Heart right ventricle (tissue), 16 donors: ENCODE measurements at regions not wholly inside any gene's neighbourhood (a gene's known extent, or its start where the extent isn't known, plus 50 kb on each side); places are given as distances from the start of the nearest gene placed in this dataset.
"Not testable (repeated sequence)": the region's sequence is repeated elsewhere in the genome, so short reads cannot be mapped to it uniquely, and the experiment has no call there.

Experiments used
- ATAC-seq, 8 donors: fragments of 200-7000 bp; cut with Tn5 transposase; one replicate each; pipeline ENCODE4 v1.9.1; 2020; ENCODE audit warnings: mild to moderate bottlenecking in 8 of 8, moderate library complexity in 8 of 8, moderate number of reproducible peaks in 1 of 8
- DNase-seq, 2 donors: peaks; one replicate each; pipeline ENCODE4 v3.0.0-alpha.2; 2020
- H3K27ac ChIP-seq, 10 donors: fragments of 200-600 bp; sonication (generic) in 2 of 10; one replicate each; pipeline versions ENCODE4 v1.5.0 to v1.8.0; 2020 to 2022; ENCODE audit warnings: mild to moderate bottlenecking in 3 of 10
- H3K27me3 ChIP-seq, 7 donors: fragments of 200-600 bp; one replicate each; pipeline ENCODE4 v1.8.0; 2021 to 2022; ENCODE audit warnings: mild to moderate bottlenecking in 2 of 7
- H3K36me3 ChIP-seq, 9 donors: fragments of 200-600 bp; sonication (generic) in 1 of 9; one replicate each; pipeline versions ENCODE4 v1.5.0 to v1.8.0; 2020 to 2022; ENCODE audit warnings: mild to moderate bottlenecking in 2 of 9
- H3K4me1 ChIP-seq, 9 donors: fragments of 200-600 bp; sonication (generic) in 1 of 9; one replicate each; pipeline versions ENCODE4 v1.5.0 to v1.8.0; 2020 to 2022; ENCODE audit warnings: mild to moderate bottlenecking in 4 of 9
- H3K4me3 ChIP-seq, 10 donors: fragments of 200-600 bp; sonication (generic) in 2 of 10; one replicate each; pipeline versions ENCODE4 v1.5.0 to v1.8.0; 2020 to 2022; ENCODE audit warnings: mild to moderate bottlenecking in 7 of 10, moderate library complexity in 2 of 10
- H3K9me3 ChIP-seq, 11 donors: fragments of 200-600 bp in 10 of 11; sonication (generic) in 2 of 11; one replicate each; pipeline versions ENCODE4 v1.5.0 to v1.8.0; 2013 to 2022; ENCODE audit warnings: mild to moderate bottlenecking in 2 of 11, control low read depth in 1 of 11, moderate library complexity in 1 of 11
- WGBS, 2 donors: extraction: QIAGEN DNeasy Blood & Tissue Kit; methylation state at CpG; one replicate each; pipeline ENCODE4 v1.1.7; 2013; ENCODE audit warnings: inconsistent platforms in 1 of 2; 5-methylcytosine and 5-hydroxymethylcytosine counted together
- intact Hi-C, 10 donors: fragments of 100-400 bp; cut with DNase I; formaldehyde crosslinking; loops; one replicate each; pipeline versions ENCODE4 v1.11.1 to v1.14.2; 2022
- TF ChIP-seq, protein P1 (sequence below), 9 donors: fragments of 200-600 bp; sonication (generic) in 2 of 9; IDR thresholded peaks; one replicate each; pipeline versions ENCODE4 v1.5.0 to v1.8.0; 2021 to 2022; ENCODE audit warnings: antibody characterized with exemption in 9 of 9, mild to moderate bottlenecking in 5 of 9, moderate library complexity in 1 of 9
- donor health status: Arrhythmogenic right ventricular cardiomyopathy.
- donor health status: ischemic (EF 13 %, LVEDD 7.1; RV severe dilation, severe dysfunction).
- donor health status: healthy with polysubstance abuse.
- donor health status: DM: no; HTN: yes; CAD: no.
- donor health status: DM: no; HTN: no; CAD: no.
- donor health status: ischemic (EF 25% LVEDD 6.9; RV normal size, moderate dysfunction).
- donor health status: ischemic (EF 25% LVEDD 5.7; RV mildly dilated, moderate dysfunction).
- donor health status: healthy.
- donor health status: DM: yes; HTN: yes; CAD: no.
- donor health status: Ischemic cardiomyopathy.
- donor health status: ischemic (EF 35%, LVEDD 5.7; RV mildly dilated, moderate dysfunction).
- donor health status: nonischemic (EF 11% LVEDD 7.7; RV severe dilation, severe dysfunction).
- donor health status: DM: yes; HTN: yes; CAD: no.
- donor health status: PGD.
- donor health status: ischemic (EF 29% LVEDD 5.4; RV normal size, mild dysfunction).
- donor health status: nonischemic (EF 23%, LVEDD 6.1; RV moderate dilation, normal function).

DNA sequence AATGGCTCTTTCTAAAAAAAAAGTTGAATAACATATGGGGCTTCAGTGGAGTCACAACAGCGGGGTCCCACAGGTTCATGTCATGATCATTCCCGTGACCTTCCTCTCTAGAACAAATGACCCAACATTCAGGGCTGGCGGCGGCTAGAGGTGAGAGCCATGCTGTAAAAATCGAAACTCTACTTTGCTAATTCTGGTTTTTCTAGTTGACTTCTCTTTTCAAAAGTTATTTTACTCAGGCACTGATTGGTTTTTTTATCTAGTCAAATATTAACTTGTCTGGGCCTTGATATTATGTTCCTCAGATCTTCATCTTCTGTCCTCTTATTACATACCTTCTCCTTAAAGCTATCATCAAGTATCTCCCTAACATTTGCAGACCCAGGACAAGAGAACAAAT lies 402.9 kb upstream of the SOX5 start:
- Histone ChIP-seq H3K27ac (no peak overlapping the region), H3K36me3 (no peaks in the 10 kb centered on the region), H3K4me3 (no peak overlapping the region), H3K27me3 (no peaks in the 10 kb centered on the region), H3K4me1 (no peaks in the 10 kb centered on the region), H3K9me3 (no peaks in the 10 kb centered on the region)
- ATAC-seq: no peak
- TF ChIP-seq, protein P1, sequence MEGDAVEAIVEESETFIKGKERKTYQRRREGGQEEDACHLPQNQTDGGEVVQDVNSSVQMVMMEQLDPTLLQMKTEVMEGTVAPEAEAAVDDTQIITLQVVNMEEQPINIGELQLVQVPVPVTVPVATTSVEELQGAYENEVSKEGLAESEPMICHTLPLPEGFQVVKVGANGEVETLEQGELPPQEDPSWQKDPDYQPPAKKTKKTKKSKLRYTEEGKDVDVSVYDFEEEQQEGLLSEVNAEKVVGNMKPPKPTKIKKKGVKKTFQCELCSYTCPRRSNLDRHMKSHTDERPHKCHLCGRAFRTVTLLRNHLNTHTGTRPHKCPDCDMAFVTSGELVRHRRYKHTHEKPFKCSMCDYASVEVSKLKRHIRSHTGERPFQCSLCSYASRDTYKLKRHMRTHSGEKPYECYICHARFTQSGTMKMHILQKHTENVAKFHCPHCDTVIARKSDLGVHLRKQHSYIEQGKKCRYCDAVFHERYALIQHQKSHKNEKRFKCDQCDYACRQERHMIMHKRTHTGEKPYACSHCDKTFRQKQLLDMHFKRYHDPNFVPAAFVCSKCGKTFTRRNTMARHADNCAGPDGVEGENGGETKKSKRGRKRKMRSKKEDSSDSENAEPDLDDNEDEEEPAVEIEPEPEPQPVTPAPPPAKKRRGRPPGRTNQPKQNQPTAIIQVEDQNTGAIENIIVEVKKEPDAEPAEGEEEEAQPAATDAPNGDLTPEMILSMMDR (IDR thresholded peaks at IDR 0.05): no peak
- intact Hi-C loops: loop anchor here in 1 of 10 donors (10.0 kb wide), 1 partner anchor 242 kb away; no protein-coding TSS in a partner anchor
- WGBS, 2 donors: 89 to 95% methylated on average over 5 of the region's 5 CpGs
- DNase-seq: no peak

GRCh38 chr12:24349051-24349799 lies 399.8 kb upstream of the SOX5 start:
- H3K36me3 ChIP-seq: no peaks in the 10 kb centered on the region
- no peak overlapping the region for H3K27ac ChIP-seq
- DNase-seq: no peak
- no peaks in the 10 kb centered on the region for H3K4me1 ChIP-seq
- no peaks in the 10 kb centered on the region for H3K27me3 ChIP-seq
- H3K4me3 ChIP-seq: no peak overlapping the region
- intact Hi-C loops: no loop called here
- no peak for ATAC-seq
- TF ChIP-seq, protein P1 (IDR thresholded peaks at IDR 0.05): no peak
- WGBS, 2 donors: 90 to 92% methylated on average over 4 of the region's 4 CpGs
- no peaks in the 10 kb centered on the region for H3K9me3 ChIP-seq

DNA sequence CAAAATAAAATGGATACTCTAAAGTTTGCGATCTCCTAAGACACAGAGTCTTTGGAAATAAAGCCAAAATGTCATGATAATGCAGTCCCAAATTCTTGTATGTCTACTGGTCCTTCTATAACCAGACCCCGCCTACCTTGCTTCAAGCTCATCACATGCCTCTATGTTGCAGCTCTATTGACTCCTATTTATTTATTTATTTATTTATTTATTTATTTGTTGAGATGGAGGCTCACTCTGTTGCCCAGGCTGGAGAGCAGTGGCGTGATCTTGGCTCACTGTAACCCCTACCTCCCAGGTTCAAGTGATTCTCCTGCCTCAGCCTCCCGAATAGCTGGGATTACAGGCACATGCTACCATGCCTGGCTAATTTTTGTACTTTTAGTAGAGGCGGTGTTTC lies 398.7 kb upstream of the SOX5 start:
- H3K4me3 ChIP-seq, intact Hi-C loops, H3K36me3 ChIP-seq, ATAC-seq, DNase-seq, H3K27ac ChIP-seq, H3K27me3 ChIP-seq, H3K4me1 ChIP-seq, H3K9me3 ChIP-seq: not testable (repeated sequence)
- WGBS, 2 donors: 87 to 95% methylated on average over 5 of the region's 5 CpGs

DNA sequence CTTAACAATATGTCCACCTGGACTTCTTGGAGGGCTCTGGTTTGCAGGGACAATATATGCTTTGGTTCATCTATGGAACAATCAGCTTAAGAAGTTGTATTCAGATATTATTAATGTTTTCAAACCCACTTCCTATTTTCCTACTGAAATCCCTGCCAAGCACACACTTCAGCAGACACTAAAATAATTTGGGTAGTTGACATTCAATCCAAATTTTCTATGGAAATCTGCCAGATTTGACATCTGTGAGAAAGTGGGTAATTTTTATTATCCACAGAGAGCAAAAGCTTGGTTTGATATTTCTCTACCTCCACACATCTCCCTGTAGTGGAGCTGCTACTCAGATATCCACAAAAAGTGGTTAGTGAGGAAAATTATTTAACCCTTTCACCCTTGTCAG lies 378.8 kb upstream of the SOX5 start:
- no peak for ATAC-seq
- TF ChIP-seq, protein P1 (IDR thresholded peaks at IDR 0.05): no peak
- intact Hi-C loops: no loop called here
- H3K9me3 ChIP-seq: no peaks in the 10 kb centered on the region
- DNase-seq: no peak
- H3K27me3 ChIP-seq: no peaks in the 10 kb centered on the region
- no peaks in the 10 kb centered on the region for H3K36me3 ChIP-seq
- no peak overlapping the region for H3K27ac ChIP-seq
- no peaks in the 10 kb centered on the region for H3K4me1 ChIP-seq
- H3K4me3 ChIP-seq: no peak overlapping the region

DNA sequence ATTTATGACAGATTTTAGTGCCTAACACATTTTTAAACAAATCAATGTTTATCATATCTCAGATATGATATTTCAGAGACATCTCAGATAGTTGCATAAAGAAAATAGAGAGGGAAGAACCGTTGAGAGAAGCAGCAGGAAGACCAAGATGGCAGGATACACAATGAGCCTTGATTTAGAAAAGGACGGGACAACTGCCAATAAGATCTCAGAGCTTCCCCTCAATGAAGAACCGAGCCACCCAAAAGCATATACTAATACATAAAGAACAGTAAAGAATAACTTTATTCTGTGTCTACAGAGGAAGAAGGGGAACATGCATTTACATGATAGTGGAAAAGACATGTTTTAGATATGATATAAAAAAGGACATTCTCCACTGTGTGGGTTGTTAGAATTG lies 375.9 kb upstream of the SOX5 start:
- DNase-seq: no peak
- no peak for ATAC-seq
- Histone ChIP-seq H3K4me3 (no peak overlapping the region), H3K4me1 (no peaks in the 10 kb centered on the region), H3K9me3 (no peaks in the 10 kb centered on the region), H3K27me3 (no peaks in the 10 kb centered on the region), H3K27ac (no peak overlapping the region), H3K36me3 (no peaks in the 10 kb centered on the region)
- WGBS, 2 donors: 78 to 83% methylated on average over 3 of the region's 3 CpGs
- intact Hi-C loops: no loop called here
- TF ChIP-seq, protein P1 (IDR thresholded peaks at IDR 0.05): no peak
